Transverse colon (tissue), 3 donors: ENCODE measurements at regions not wholly inside any gene's neighbourhood (a gene's known extent, or its start where the extent isn't known, plus 50 kb on each side); places are given as distances from the start of the nearest gene placed in this dataset.

Experiments used
- CTCF ChIP-seq, 5 experiments: fragments of 200-600 bp in 3 of 5; fragments of 450-650 bp in 2 of 5; sonication (generic) in 3 of 5; IDR thresholded peaks; 1 replicate in 2 of 5; 2 replicates in 3 of 5; pipeline ENCODE4 v1.5.1; 2016 to 2017; ENCODE audit warnings: antibody characterized with exemption in 5 of 5, inconsistent platforms in 3 of 5, mild to moderate bottlenecking in 2 of 5, moderate library complexity in 1 of 5
- EP300 ChIP-seq: sonication (generic); formaldehyde crosslinking; IDR thresholded peaks from one replicate; pipeline ENCODE4 v1.6.1; 2017; ENCODE audit warnings: antibody characterized with exemption, low read depth
- POLR2A ChIP-seq: fragments of 450-650 bp; IDR thresholded peaks from one replicate; pipeline ENCODE4 v1.6.1; 2016; ENCODE audit warnings: antibody characterized with exemption, mild to moderate bottlenecking, moderate library complexity

GRCh38 chr2:215249501-215249900 is 62.4 kb upstream of the ATIC start:
- no peak for TF ChIP-seq CTCF (IDR thresholded peaks at IDR 0.05)
- TF ChIP-seq EP300: no peak
- no peak for TF ChIP-seq POLR2A
